Stomach (tissue), 4 donors: ENCODE measurements at regions not wholly inside any gene's neighbourhood (a gene's known extent, or its start where the extent isn't known, plus 50 kb on each side); places are given as distances from the start of the nearest gene placed in this dataset.

Source experiments
- CTCF ChIP-seq, 7 experiments: fragments of 450-650 bp in 4 of 7; fragments of 200-600 bp in 3 of 7; sonication (generic) in 3 of 7; IDR thresholded peaks; one replicate each; pipeline ENCODE4 v1.5.1; 2016 to 2019; ENCODE audit warnings: antibody characterized with exemption in 7 of 7, control low read depth in 2 of 7, mild to moderate bottlenecking in 1 of 7
- POLR2A ChIP-seq, 4 donors: fragments of 450-650 bp; IDR thresholded peaks; one replicate each; pipeline ENCODE4 v1.6.1; 2016; ENCODE audit warnings: antibody characterized with exemption in 4 of 4, control low read depth in 2 of 4, mild to moderate bottlenecking in 1 of 4, moderate library complexity in 1 of 4

GRCh38 chr11:22460181-22460580 is 122.0 kb downstream of the SLC17A6 start:
- TF ChIP-seq POLR2A (IDR thresholded peaks at IDR 0.05): no peak
- TF ChIP-seq CTCF (IDR thresholded peaks at IDR 0.05): no peak
